HepG2 (cell line): ENCODE measurements at regions not wholly inside any gene's neighbourhood (a gene's known extent, or its start where the extent isn't known, plus 50 kb on each side); places are given as distances from the start of the nearest gene placed in this dataset.

ENCODE experiments used
- CBX5 ChIP-seq: sonication (generic); formaldehyde crosslinking; IDR thresholded peaks from 2 replicates; pipeline ENCODE4 v1.4.0; 2020; ENCODE audit warnings: missing genetic modification reagents, borderline replicate concordance
- EP300 ChIP-seq, 3 experiments: sonication (generic) in 1 of 3; formaldehyde crosslinking in 1 of 3; IDR thresholded peaks; 2 replicates each; pipeline versions ENCODE4 v1.5.1 to v1.6.1; 2011 to 2020; ENCODE audit warnings: low read depth in 2 of 3, low read length in 2 of 3, borderline replicate concordance in 1 of 3, improper control_type of control experiment in 1 of 3, mild to moderate bottlenecking in 1 of 3, missing genetic modification reagents in 1 of 3, moderate library complexity in 1 of 3
- GLI4 ChIP-seq: sonication (generic); formaldehyde crosslinking; IDR thresholded peaks from 2 replicates; pipeline ENCODE4 v1.5.1; 2020; ENCODE audit warnings: missing genetic modification reagents, mild to moderate bottlenecking, moderate library complexity, borderline replicate concordance
- HCFC1 ChIP-seq: fragments of 150-350 bp; IDR thresholded peaks from 2 replicates; pipeline ENCODE4 v1.6.1; 2014; ENCODE audit warnings: low read depth, low read length
- NCOA1 ChIP-seq: sonication (generic); formaldehyde crosslinking; IDR thresholded peaks from 2 replicates; pipeline ENCODE4 v1.9.0; 2021; ENCODE audit warnings: missing genetic modification reagents
- POLR2A ChIP-seq, 2 experiments: IDR thresholded peaks; 2 replicates each; pipeline ENCODE4 v1.6.1; 2011; ENCODE audit warnings: low read depth in 2 of 2, low read length in 2 of 2, mild to moderate bottlenecking in 1 of 2, moderate library complexity in 1 of 2; ENCODE audit not compliant: insufficient read depth in 1 of 2
- PRPF4 ChIP-seq: fragments of 200-400 bp; formaldehyde crosslinking; IDR thresholded peaks from 2 replicates; pipeline ENCODE4 v1.6.1; 2016; ENCODE audit warnings: low read length, low read depth; ENCODE audit not compliant: poor library complexity, severe bottlenecking
- RFX5 ChIP-seq: IDR thresholded peaks from 2 replicates; pipeline ENCODE4 v1.6.1; 2011; ENCODE audit warnings: low read depth, low read length, improper control_type of control experiment
- RXRB ChIP-seq: IDR thresholded peaks from 2 replicates; pipeline ENCODE4 v1.6.1; 2016; ENCODE audit warnings: borderline replicate concordance, missing genetic modification reagents, missing compliant biosample characterization
- SNAPC5 ChIP-seq: sonication (generic); formaldehyde crosslinking; IDR thresholded peaks from 2 replicates; pipeline ENCODE4 v1.8.1; 2023; ENCODE audit warnings: mild to moderate bottlenecking, missing genetic modification reagents, borderline replicate concordance
- ZNF12 ChIP-seq: sonication (generic); formaldehyde crosslinking; IDR thresholded peaks from 2 replicates; pipeline ENCODE4 v1.5.0; 2020; ENCODE audit warnings: missing genetic modification reagents
- TF ChIP-seq, protein P1 (sequence below): sonication (generic); formaldehyde crosslinking; IDR thresholded peaks from 2 replicates; pipeline ENCODE4 v1.5.0; 2020; ENCODE audit warnings: mild to moderate bottlenecking, missing genetic modification reagents, borderline replicate concordance
- TF ChIP-seq, protein P2 (sequence below): IDR thresholded peaks from 2 replicates; pipeline ENCODE4 v1.6.1; 2016; ENCODE audit warnings: missing genetic modification reagents, missing compliant biosample characterization
- TF ChIP-seq, protein P3 (sequence below): sonication (generic); formaldehyde crosslinking; conservative IDR thresholded peaks from 2 replicates; pipeline ENCODE4 v1.4.0; 2020; ENCODE audit warnings: missing genetic modification reagents

- TF ChIP-seq NCOA1 (CRISPR knock-in tag), result no peak
- TF ChIP-seq RXRB (CRISPR knock-in tag), result no peak
- TF ChIP-seq GLI4 (CRISPR knock-in tag), result no peak
- TF ChIP-seq POLR2A (IDR thresholded peaks at IDR 0.05; ENCODE audit: insufficient read depth in 1 of 2, low read depth in 2 of 2, low read length in 2 of 2), result no peak
- TF ChIP-seq ZNF12 (CRISPR knock-in tag), result no peak
- no peak for TF ChIP-seq PRPF4
- TF ChIP-seq, protein P1, sequence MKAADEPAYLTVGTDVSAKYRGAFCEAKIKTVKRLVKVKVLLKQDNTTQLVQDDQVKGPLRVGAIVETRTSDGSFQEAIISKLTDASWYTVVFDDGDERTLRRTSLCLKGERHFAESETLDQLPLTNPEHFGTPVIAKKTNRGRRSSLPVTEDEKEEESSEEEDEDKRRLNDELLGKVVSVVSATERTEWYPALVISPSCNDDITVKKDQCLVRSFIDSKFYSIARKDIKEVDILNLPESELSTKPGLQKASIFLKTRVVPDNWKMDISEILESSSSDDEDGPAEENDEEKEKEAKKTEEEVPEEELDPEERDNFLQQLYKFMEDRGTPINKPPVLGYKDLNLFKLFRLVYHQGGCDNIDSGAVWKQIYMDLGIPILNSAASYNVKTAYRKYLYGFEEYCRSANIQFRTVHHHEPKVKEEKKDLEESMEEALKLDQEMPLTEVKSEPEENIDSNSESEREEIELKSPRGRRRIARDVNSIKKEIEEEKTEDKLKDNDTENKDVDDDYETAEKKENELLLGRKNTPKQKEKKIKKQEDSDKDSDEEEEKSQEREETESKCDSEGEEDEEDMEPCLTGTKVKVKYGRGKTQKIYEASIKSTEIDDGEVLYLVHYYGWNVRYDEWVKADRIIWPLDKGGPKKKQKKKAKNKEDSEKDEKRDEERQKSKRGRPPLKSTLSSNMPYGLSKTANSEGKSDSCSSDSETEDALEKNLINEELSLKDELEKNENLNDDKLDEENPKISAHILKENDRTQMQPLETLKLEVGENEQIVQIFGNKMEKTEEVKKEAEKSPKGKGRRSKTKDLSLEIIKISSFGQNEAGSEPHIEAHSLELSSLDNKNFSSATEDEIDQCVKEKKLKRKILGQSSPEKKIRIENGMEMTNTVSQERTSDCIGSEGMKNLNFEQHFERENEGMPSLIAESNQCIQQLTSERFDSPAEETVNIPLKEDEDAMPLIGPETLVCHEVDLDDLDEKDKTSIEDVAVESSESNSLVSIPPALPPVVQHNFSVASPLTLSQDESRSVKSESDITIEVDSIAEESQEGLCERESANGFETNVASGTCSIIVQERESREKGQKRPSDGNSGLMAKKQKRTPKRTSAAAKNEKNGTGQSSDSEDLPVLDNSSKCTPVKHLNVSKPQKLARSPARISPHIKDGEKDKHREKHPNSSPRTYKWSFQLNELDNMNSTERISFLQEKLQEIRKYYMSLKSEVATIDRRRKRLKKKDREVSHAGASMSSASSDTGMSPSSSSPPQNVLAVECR (CRISPR knock-in tag), result no peak
- TF ChIP-seq, protein P2, sequence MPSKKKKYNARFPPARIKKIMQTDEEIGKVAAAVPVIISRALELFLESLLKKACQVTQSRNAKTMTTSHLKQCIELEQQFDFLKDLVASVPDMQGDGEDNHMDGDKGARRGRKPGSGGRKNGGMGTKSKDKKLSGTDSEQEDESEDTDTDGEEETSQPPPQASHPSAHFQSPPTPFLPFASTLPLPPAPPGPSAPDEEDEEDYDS (CRISPR knock-in tag), result no peak
- no peak for TF ChIP-seq SNAPC5
- TF ChIP-seq HCFC1, result no peak
- no peak for TF ChIP-seq EP300 (IDR thresholded peaks at IDR 0.05; ENCODE audit: low read depth in 2 of 2, low read length in 2 of 2)
- no peak for TF ChIP-seq EP300 (CRISPR knock-in tag; IDR thresholded peaks at IDR 0.05; ENCODE audit: borderline replicate concordance)
- TF ChIP-seq CBX5, result no peak
- TF ChIP-seq, protein P3, sequence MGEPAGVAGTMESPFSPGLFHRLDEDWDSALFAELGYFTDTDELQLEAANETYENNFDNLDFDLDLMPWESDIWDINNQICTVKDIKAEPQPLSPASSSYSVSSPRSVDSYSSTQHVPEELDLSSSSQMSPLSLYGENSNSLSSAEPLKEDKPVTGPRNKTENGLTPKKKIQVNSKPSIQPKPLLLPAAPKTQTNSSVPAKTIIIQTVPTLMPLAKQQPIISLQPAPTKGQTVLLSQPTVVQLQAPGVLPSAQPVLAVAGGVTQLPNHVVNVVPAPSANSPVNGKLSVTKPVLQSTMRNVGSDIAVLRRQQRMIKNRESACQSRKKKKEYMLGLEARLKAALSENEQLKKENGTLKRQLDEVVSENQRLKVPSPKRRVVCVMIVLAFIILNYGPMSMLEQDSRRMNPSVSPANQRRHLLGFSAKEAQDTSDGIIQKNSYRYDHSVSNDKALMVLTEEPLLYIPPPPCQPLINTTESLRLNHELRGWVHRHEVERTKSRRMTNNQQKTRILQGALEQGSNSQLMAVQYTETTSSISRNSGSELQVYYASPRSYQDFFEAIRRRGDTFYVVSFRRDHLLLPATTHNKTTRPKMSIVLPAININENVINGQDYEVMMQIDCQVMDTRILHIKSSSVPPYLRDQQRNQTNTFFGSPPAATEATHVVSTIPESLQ (CRISPR knock-in tag), result no peak
- TF ChIP-seq RFX5, result no peak
These were observed 408.6 kb upstream of the RARB start for GRCh38 chr3:25019506-25019905.
